GM12878 (cell line): ENCODE measurements at regions not wholly inside any gene's neighbourhood (a gene's known extent, or its start where the extent isn't known, plus 50 kb on each side); places are given as distances from the start of the nearest gene placed in this dataset.

Source experiments
- ATAC-seq: fragments of 200-7000 bp; cut with Tn5 transposase; 3 replicates; pipeline ENCODE4 v1.9.1; 2020; ENCODE audit warnings: mild to moderate bottlenecking, moderate library complexity
- BruUV-seq: library from RNA; stranded (reverse); fragments of 400-500 nt; replicated peaks from 2 replicates; lab custom pipeline; 2021; lab: Mats Ljungman, UMichigan
- CTCF ChIA-PET: fragments of 300-600 bp; sonication (Branson Sonifier 250); formaldehyde crosslinking; extraction: SDS; loops from one replicate; lab custom pipeline; 2021; ENCODE audit warnings: inconsistent platforms; lab: Yijun Ruan, JAX
- POLR2A ChIA-PET: fragments of 350-600 bp; formaldehyde crosslinking; extraction: SDS; loops from one replicate; lab custom pipeline; 2021; ENCODE audit warnings: inconsistent platforms; lab: Charles Lee
- RAD21 ChIA-PET: fragments of 300-600 bp; sonication (Branson Sonifier 250); formaldehyde crosslinking; loops from one replicate; lab custom pipeline; 2023; ENCODE audit warnings: antibody characterized with exemption; ENCODE audit not compliant: unreplicated experiment; lab: Charles Lee
- SMC1A ChIA-PET: fragments of 300-600 bp; sonication (Branson Sonifier 250); formaldehyde crosslinking; loops from one replicate; lab custom pipeline; 2023; ENCODE audit not compliant: unreplicated experiment, uncharacterized antibody; lab: Charles Lee
- DNase-seq: peaks from one replicate; pipeline ENCODE4 v3.0.0-alpha.2; 2011; ENCODE audit warnings: low read depth, low spot score
- FAIRE-seq: peaks from 3 replicates; lab custom pipeline; 2011; peaks lifted over from hg19 to GRCh38; lab: Jason Lieb, UNC
- H2AFZ ChIP-seq: 2 replicates; pipeline ENCODE4 v1.6.0; 2011; ENCODE audit warnings: low read depth, low read length, control low read depth; ENCODE audit not compliant: control insufficient read depth
- H3K27ac ChIP-seq: 2 replicates; pipeline ENCODE4 v1.5.1; 2011; ENCODE audit warnings: control low read depth; ENCODE audit not compliant: control insufficient read depth, insufficient read depth
- H3K27me3 ChIP-seq, 2 experiments: replicated peaks in 1 of 2; 2 replicates each; pipeline versions ENCODE4 v1.6.0 to v1.6.1; 2011; ENCODE audit warnings: low read length in 1 of 2; ENCODE audit not compliant: control insufficient read depth in 2 of 2, insufficient read depth in 2 of 2
- H3K36me3 ChIP-seq, 2 experiments: 2 replicates each; pipeline ENCODE4 v1.5.1; 2011; ENCODE audit warnings: low read length in 1 of 2; ENCODE audit not compliant: control insufficient read depth in 2 of 2, insufficient read depth in 2 of 2
- H3K4me1 ChIP-seq: 2 replicates; pipeline ENCODE4 v1.6.1; 2011; ENCODE audit warnings: mild to moderate bottlenecking, low read length, moderate library complexity, mixed read lengths; ENCODE audit not compliant: control insufficient read depth, insufficient read depth
- H3K4me2 ChIP-seq: 2 replicates; pipeline ENCODE4 v1.6.0; 2011; ENCODE audit warnings: control low read depth; ENCODE audit not compliant: control insufficient read depth, insufficient read depth
- H3K4me3 ChIP-seq: fragments of 200-600 bp; sonication (generic); 2 replicates; pipeline ENCODE4 v1.5.1; 2016
- H3K79me2 ChIP-seq: 2 replicates; pipeline ENCODE4 v1.6.0; 2011; ENCODE audit warnings: low read length; ENCODE audit not compliant: control insufficient read depth, insufficient read depth
- H3K9ac ChIP-seq: 2 replicates; pipeline ENCODE4 v1.8.0; 2011; ENCODE audit warnings: low read length, control low read depth, mixed read lengths; ENCODE audit not compliant: control insufficient read depth, insufficient read depth
- H3K9me3 ChIP-seq: replicated peaks from 3 replicates; pipeline ENCODE4 v1.5.1; 2011; ENCODE audit warnings: mild to moderate bottlenecking, low read length; ENCODE audit not compliant: control insufficient read depth, insufficient read depth
- H4K20me1 ChIP-seq: 2 replicates; pipeline ENCODE4 v1.6.0; 2011; ENCODE audit not compliant: control insufficient read depth, insufficient read depth
- BACH1 ChIP-seq: fragments of 450-650 bp; IDR thresholded peaks from 2 replicates; pipeline ENCODE4 v1.6.1; 2017; ENCODE audit warnings: mild to moderate bottlenecking, borderline replicate concordance
- CBFB ChIP-seq: IDR thresholded peaks from 2 replicates; pipeline ENCODE4 v1.6.1; 2016; ENCODE audit warnings: antibody characterized with exemption, low read depth
- DPF2 ChIP-seq: fragments of 450-650 bp; IDR thresholded peaks from 2 replicates; pipeline ENCODE4 v1.6.1; 2017; ENCODE audit warnings: mild to moderate bottlenecking
- E2F4 ChIP-seq: IDR thresholded peaks from 2 replicates; pipeline ENCODE4 v1.6.1; 2012; ENCODE audit warnings: low read depth, low read length, improper control_type of control experiment
- ETV6 ChIP-seq, 2 experiments: fragments of 450-650 bp in 1 of 2; IDR thresholded peaks in 1 of 2; conservative IDR thresholded peaks in 1 of 2; 2 replicates each; pipeline ENCODE4 v1.6.1; 2014; ENCODE audit warnings: antibody characterized with exemption in 1 of 2, borderline replicate concordance in 1 of 2, low read depth in 1 of 2, mild to moderate bottlenecking in 1 of 2, moderate library complexity in 1 of 2
- KLF5 ChIP-seq: fragments of 450-650 bp; IDR thresholded peaks from 2 replicates; pipeline ENCODE4 v1.6.1; 2014; ENCODE audit warnings: mild to moderate bottlenecking; ENCODE audit not compliant: partially characterized antibody
- MAX ChIP-seq: IDR thresholded peaks from 2 replicates; pipeline ENCODE4 v1.6.1; 2012; ENCODE audit warnings: low read depth, low read length, improper control_type of control experiment
- NR2C2 ChIP-seq: IDR thresholded peaks from 2 replicates; pipeline ENCODE4 v1.6.1; 2011; ENCODE audit warnings: borderline replicate concordance, low read depth; ENCODE audit not compliant: control insufficient read depth, insufficient read length
- RCOR1 ChIP-seq: conservative IDR thresholded peaks from 2 replicates; pipeline ENCODE4 v1.6.1; 2012; ENCODE audit warnings: low read depth, low read length, improper control_type of control experiment
- SIN3A ChIP-seq: IDR thresholded peaks from 2 replicates; pipeline ENCODE4 v1.6.1; 2012; ENCODE audit warnings: low read depth, low read length, improper control_type of control experiment
- USF1 ChIP-seq: IDR thresholded peaks from 2 replicates; pipeline ENCODE4 v1.6.1; 2011; ENCODE audit warnings: borderline replicate concordance, low read depth, mild to moderate bottlenecking, moderate library complexity, mixed read lengths, low read length; ENCODE audit not compliant: insufficient read depth; ENCODE audit errors: extremely low read length
- WRNIP1 ChIP-seq: IDR thresholded peaks from 2 replicates; pipeline ENCODE4 v1.6.1; 2011; ENCODE audit warnings: low read depth, low read length, improper control_type of control experiment, borderline replicate concordance
- YBX1 ChIP-seq: fragments of 450-650 bp; IDR thresholded peaks from 2 replicates; pipeline ENCODE4 v1.6.1; 2016; ENCODE audit warnings: antibody characterized with exemption
- ZNF207 ChIP-seq: fragments of 450-650 bp; IDR thresholded peaks from 2 replicates; pipeline ENCODE4 v1.6.1; 2014; ENCODE audit warnings: antibody characterized with exemption, mild to moderate bottlenecking, borderline replicate concordance
- ZNF24 ChIP-seq: fragments of 450-650 bp; IDR thresholded peaks from 2 replicates; pipeline ENCODE4 v1.6.1; 2017; ENCODE audit warnings: antibody characterized with exemption, mild to moderate bottlenecking
- WGBS: methylation state at CpG from one replicate; pipeline ENCODE4 v1.1.6; 2016; ENCODE audit warnings: low lambda C conversion rate; ENCODE audit not compliant: insufficient replicate concordance, insufficient coverage; ENCODE audit errors: missing lambda C conversion rate; 5-methylcytosine and 5-hydroxymethylcytosine counted together
- in situ Hi-C: fragments of 300-500 bp; cut with MboI; formaldehyde crosslinking; loops from 9 replicates; pipeline ENCODE4 v1.14.3; 2018; ENCODE audit warnings: mixed read lengths
- intact Hi-C: fragments of 100-400 bp; cut with micrococcal nuclease; formaldehyde crosslinking; loops from one replicate; pipeline ENCODE4 v1.14.2; 2022; ENCODE audit not compliant: unreplicated experiment

GRCh38 chr16:47940466-47940865 is 215.3 kb downstream of the ABCC12 start:
- no peak for TF ChIP-seq CBFB
- TF ChIP-seq ZNF24: no peak
- TF ChIP-seq MAX: no peak
- TF ChIP-seq SIN3A: no peak
- TF ChIP-seq ZNF207: no peak
- no peak for TF ChIP-seq BACH1
- no peak for TF ChIP-seq USF1
- TF ChIP-seq WRNIP1: no peak
- TF ChIP-seq E2F4: no peak
- no peak for TF ChIP-seq NR2C2
- no peak for TF ChIP-seq KLF5
- no peak for TF ChIP-seq DPF2
- no peak for TF ChIP-seq YBX1
- TF ChIP-seq RCOR1: no peak
- TF ChIP-seq ETV6 (conservative IDR thresholded peaks at IDR 0.05 in 1 of 2, IDR thresholded peaks at IDR 0.05 in 1 of 2; ENCODE audit: borderline replicate concordance in 1 of 2, low read depth in 1 of 2): no peak
- ChIA-PET POLR2A (no interaction called here), CTCF (interaction anchor here (0.7 to 1.6 kb wide), 3 partner anchors 216 to 722 kb away, joined by 3 read pairs; no protein-coding TSS in a partner anchor), RAD21 (no interaction called here), SMC1A (no interaction called here)
- H2AFZ ChIP-seq: no peak overlapping the region
- no peak overlapping the region for H3K27ac ChIP-seq
- in situ Hi-C loops: no loop called here
- H3K79me2 ChIP-seq: no peaks in the 10 kb centered on the region
- no peaks in the 10 kb centered on the region for H4K20me1 ChIP-seq
- ATAC-seq: no peak
- peaks cover 0 to 2% of the 10 kb centered on the region in 2 experiments; a peak in 1 of 4 replicates for H3K27me3 ChIP-seq
- no peak overlapping the region for H3K4me3 ChIP-seq
- no peaks in the 10 kb centered on the region for H3K9me3 ChIP-seq
- no peak overlapping the region for H3K4me2 ChIP-seq
- 90% methylated on average over 1 of the region's 1 CpG for WGBS
- no TSS peak for BruUV-seq
- no peak for DNase-seq
- intact Hi-C loops: no loop called here
- no peak overlapping the region for H3K9ac ChIP-seq
- H3K4me1 ChIP-seq: no peaks in the 10 kb centered on the region
- H3K36me3 ChIP-seq: no peaks in the 10 kb centered on the region
- FAIRE-seq: no peak
